PC-9 (cell line): ENCODE measurements at regions not wholly inside any gene's neighbourhood (a gene's known extent, or its start where the extent isn't known, plus 50 kb on each side); places are given as distances from the start of the nearest gene placed in this dataset.

Source experiments
- EZH2 ChIP-seq: fragments of 200-600 bp; sonication (generic); IDR thresholded peaks from 2 replicates; pipeline ENCODE4 v1.8.0; 2017; ENCODE audit warnings: antibody characterized with exemption, low read depth
- TF ChIP-seq, protein P1 (sequence below): fragments of 200-600 bp; sonication (generic); conservative IDR thresholded peaks from 2 replicates; pipeline ENCODE4 v1.6.1; 2017; ENCODE audit warnings: mixed run types, antibody characterized with exemption, mild to moderate bottlenecking, moderate library complexity

DNA sequence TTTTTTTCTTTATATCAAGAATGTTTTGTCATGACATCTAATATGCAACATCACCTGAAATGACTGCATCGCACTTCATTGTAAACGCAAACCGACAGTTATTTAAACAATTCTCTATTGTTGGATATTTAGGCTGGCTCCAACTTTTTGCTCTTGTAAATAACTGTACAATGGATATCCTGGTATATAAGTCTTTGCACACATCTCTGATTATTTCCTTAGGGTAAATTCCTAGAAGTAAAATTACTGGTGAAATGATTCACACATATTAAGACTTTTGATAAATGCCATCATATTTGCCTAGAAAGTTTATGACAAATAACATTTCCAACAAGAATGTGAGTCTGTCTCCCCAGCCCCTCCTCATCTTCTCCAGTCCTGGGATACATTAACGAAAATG is 154.7 kb downstream of the TFAP2C start:
- TF ChIP-seq, protein P1, sequence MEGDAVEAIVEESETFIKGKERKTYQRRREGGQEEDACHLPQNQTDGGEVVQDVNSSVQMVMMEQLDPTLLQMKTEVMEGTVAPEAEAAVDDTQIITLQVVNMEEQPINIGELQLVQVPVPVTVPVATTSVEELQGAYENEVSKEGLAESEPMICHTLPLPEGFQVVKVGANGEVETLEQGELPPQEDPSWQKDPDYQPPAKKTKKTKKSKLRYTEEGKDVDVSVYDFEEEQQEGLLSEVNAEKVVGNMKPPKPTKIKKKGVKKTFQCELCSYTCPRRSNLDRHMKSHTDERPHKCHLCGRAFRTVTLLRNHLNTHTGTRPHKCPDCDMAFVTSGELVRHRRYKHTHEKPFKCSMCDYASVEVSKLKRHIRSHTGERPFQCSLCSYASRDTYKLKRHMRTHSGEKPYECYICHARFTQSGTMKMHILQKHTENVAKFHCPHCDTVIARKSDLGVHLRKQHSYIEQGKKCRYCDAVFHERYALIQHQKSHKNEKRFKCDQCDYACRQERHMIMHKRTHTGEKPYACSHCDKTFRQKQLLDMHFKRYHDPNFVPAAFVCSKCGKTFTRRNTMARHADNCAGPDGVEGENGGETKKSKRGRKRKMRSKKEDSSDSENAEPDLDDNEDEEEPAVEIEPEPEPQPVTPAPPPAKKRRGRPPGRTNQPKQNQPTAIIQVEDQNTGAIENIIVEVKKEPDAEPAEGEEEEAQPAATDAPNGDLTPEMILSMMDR: no peak
- no peak for TF ChIP-seq EZH2
